GM19239 (cell line): ENCODE measurements at regions not wholly inside any gene's neighbourhood (a gene's known extent, or its start where the extent isn't known, plus 50 kb on each side); places are given as distances from the start of the nearest gene placed in this dataset.
"Not testable (repeated sequence)": the region's sequence is repeated elsewhere in the genome, so short reads cannot be mapped to it uniquely, and the experiment has no call there.

Experiments
- DNase-seq: peaks from one replicate; pipeline ENCODE4 v3.0.0; 2011; ENCODE audit warnings: low spot score; ENCODE audit not compliant: insufficient read length
- FAIRE-seq: peaks from 2 replicates; lab custom pipeline; 2011; peaks lifted over from hg19 to GRCh38; lab: Jason Lieb, UNC

GRCh38 chr2:163133602-163134001 is 295.0 kb upstream of the KCNH7 start:
- DNase-seq (no peak), FAIRE-seq (no peak)

DNA sequence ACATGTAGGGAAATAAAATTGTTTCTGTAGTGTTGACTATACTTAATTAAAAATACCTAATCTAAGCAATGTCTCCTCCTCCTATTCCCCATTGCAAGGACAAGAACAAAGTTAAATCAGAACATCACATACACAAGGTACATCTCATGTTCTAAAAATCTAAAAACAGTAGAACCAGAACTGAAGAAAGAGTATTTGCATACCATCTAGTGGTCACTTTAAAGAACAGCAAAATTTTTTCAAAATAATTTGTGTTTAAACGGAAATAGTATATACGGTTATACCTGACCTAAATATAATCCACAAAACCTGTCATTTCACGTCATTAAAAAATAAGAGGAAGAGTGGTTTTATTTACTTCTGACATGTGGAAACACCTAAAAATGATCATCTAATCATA is 294.3 kb upstream of the KCNH7 start:
- peak; percentile 61 for FAIRE-seq

DNA sequence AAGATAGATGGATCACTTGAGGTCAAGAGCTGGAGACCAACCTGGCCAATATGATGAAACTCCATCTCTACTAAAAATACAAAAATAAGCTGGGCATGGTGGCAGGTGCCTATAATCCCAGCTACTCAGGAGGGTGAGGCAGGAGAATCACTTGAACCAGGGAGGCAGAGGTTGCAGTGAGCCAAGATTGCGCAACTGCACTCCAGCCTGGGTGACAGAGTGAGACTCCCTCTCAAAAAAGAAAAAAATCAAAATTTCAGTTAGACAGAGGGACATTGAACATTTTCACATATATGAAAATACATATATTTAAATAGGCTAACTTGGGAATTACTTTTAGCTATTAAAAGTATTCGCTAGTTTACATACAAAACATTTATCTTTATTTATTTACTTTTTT is 293.6 kb upstream of the KCNH7 start:
- not testable (repeated sequence) for FAIRE-seq, DNase-seq

More for the DNA sequence above, 294.3 kb upstream of the KCNH7 start:
- no peak for DNase-seq

- FAIRE-seq (no peak), DNase-seq (no peak)
Measured at GRCh38 chr2:163123526-163123925, 285.0 kb upstream of the KCNH7 start.

DNA sequence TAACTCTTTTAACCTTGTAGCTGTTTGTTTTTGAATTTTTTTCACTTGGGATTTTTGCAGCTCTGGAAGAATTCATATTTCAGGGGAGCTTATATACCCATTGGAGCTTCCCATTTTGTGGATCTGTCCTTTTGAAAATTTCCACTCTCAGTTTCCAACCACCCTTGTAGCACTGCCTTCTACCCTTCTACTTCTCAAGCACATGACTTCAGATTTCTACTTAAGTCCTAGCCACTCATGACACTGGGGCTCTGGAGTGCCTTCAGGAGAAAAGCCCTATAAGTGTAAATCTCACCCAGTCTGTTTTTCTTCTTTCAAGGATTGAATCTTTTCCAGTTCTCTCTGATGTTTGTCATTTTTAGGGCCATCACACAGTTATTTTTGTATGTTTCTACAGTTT is 283.7 kb upstream of the KCNH7 start:
- DNase-seq (no peak), FAIRE-seq (no peak)

- no peak for FAIRE-seq
- DNase-seq: no peak
Measured at GRCh38 chr2:163121483-163121882, 282.9 kb upstream of the KCNH7 start.

DNA sequence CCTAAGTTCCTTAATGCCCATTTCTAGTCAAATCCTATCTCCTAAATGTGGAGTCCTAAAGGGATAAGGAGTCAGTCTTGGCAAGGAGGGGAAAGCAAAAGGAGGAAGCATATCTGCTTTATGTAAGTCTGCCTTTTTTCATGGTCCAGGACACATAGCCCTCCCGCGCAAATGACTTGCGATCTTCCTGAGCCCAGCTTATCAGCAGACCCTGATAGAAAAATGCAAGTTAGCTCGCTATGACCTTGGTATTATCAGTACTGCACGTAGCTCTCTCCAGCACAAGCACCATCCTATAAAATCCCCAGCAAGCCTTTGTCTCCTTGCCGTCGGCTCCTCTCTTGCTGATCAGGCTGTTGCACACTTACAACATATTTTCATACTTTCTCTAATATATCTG is 281.4 kb upstream of the KCNH7 start:
- FAIRE-seq (no peak), DNase-seq (no peak)

DNA sequence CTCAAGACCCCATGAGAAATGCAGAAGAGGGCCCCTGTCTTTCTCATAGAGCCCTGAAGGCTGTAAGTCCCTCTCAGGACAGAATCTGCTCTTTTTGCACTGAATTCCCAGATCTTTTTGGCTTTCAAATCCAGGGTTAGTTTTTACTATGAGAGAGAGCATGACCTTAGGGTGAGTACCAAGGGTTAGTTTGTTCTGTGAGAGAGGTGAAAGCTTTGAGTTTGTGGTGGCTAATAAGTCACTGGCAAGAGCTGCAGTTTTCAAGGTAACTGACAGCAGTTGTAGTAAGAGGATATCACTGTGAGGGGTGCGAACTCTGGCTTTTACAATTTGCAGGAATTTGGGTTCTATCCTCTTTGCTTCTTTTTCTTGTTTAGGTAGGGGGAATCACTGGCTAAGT is 248.4 kb upstream of the KCNH7 start:
- no peak for FAIRE-seq

GRCh38 chr2:163085366-163086024 is 246.9 kb upstream of the KCNH7 start:
- not testable (repeated sequence) for FAIRE-seq, DNase-seq

More for the DNA sequence above, 248.4 kb upstream of the KCNH7 start:
- DNase-seq: no peak

GRCh38 chr2:163081754-163082153 is 243.2 kb upstream of the KCNH7 start:
- DNase-seq (no peak), FAIRE-seq (no peak)

DNA sequence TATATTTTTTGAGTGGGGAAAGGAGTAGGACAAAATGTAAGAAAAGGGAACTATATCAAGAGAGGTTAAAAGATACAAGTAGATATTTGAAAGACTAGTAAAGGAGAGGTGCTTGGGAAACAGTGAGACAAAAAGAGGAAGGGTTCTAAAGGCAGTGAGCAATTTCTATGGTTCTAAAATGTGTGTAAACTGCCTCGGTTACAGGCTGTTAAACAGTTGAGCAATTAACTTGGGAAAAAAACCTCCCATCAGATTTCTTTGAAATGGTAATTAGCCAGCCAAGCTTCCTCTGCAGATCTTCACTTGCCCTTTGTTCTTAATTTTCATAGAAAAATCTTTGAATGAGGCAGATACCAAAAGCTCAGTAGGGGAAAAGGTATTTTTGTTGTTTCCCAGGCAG is 238.7 kb upstream of the KCNH7 start:
- DNase-seq: no peak
- FAIRE-seq: no peak

- no peak for FAIRE-seq
Measured at GRCh38 chr2:163066085-163066484, 227.5 kb upstream of the KCNH7 start.

GRCh38 chr2:163062524-163062923 is 224.0 kb upstream of the KCNH7 start:
- DNase-seq (no peak), FAIRE-seq (no peak)

More at GRCh38 chr2:163066085-163066484, 227.5 kb upstream of the KCNH7 start:
- DNase-seq: no peak

DNA sequence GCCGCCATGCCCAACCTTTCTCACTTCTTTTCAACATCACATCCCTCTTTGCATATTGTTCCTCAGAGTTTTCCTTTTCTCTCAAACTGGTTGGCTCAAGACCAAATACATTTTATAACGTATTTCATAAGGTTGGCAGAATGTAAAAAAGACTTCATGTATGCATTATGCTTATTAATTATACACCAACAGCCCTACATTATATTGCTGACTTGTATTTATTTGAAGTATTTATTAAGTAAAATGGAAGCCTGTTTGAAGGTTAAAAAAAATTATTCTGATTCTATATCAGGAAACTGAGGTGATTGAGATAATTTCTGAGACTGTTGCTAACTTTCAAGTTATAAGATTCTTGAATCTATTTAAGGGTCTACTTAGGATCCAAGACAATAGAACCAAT is 208.0 kb upstream of the KCNH7 start:
- FAIRE-seq (no peak), DNase-seq (no peak)

DNA sequence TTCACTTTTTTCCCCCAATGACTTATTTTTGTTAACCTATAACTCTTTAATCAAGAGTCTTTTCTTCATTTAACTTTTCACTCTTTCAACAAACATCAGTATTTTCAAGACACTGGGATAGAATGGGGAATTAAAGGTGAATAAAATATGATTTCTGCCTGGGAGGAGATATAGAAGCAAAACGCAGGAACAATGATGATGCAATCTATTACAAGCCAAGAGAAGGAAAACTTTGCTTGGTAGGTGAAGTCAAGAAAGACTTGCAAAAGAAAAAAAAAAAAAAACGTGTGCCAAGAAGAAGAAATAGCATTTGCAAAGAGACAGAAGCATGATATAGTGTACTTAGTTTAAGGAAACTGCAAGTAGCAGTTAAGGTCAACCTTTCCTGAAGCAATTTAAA is 207.3 kb upstream of the KCNH7 start:
- DNase-seq (no peak), FAIRE-seq (no peak)

- FAIRE-seq: no peak
- DNase-seq: no peak
Measured at GRCh38 chr2:163044114-163044513, 205.5 kb upstream of the KCNH7 start.

GRCh38 chr2:163043201-163043600 is 204.6 kb upstream of the KCNH7 start:
- DNase-seq (no peak), FAIRE-seq (no peak)

DNA sequence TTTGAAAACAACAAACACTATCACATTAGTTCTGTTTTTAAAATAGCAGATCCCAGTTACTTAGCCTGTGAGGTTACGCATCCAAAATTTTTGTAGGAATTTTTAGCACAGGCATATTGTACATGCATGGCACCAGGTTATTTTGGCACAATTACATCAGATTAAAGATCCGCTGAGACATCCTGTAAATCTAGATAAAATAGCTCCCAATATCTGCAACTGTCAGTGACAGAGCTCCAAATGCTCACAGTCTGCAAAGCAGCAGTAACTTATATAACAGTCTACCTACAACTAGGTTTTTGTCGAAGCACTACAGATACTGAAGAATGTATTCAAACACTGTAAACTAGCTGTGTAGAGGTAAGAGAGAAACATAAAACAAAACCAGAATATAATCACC is 200.7 kb upstream of the KCNH7 start:
- FAIRE-seq (no peak), DNase-seq (no peak)

DNA sequence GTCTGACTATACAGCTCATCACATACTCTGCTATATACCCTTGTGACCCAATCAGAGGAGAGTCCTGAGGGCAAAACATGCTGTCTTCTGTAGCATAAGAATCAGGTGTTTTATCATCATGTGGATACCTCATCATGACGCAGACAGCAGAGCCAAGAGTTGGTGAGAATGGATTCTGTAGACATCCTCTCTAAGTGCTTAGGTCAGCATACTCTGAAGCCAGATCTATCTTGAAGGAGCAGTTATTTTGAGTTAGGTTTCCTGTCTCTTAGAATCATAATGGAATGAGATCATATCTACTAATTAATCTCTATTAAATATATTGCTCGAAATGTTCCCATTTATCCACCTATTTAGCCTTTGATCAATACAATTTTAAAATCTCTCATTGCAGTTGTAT is 190.2 kb upstream of the KCNH7 start:
- no peak for FAIRE-seq
- no peak for DNase-seq

DNA sequence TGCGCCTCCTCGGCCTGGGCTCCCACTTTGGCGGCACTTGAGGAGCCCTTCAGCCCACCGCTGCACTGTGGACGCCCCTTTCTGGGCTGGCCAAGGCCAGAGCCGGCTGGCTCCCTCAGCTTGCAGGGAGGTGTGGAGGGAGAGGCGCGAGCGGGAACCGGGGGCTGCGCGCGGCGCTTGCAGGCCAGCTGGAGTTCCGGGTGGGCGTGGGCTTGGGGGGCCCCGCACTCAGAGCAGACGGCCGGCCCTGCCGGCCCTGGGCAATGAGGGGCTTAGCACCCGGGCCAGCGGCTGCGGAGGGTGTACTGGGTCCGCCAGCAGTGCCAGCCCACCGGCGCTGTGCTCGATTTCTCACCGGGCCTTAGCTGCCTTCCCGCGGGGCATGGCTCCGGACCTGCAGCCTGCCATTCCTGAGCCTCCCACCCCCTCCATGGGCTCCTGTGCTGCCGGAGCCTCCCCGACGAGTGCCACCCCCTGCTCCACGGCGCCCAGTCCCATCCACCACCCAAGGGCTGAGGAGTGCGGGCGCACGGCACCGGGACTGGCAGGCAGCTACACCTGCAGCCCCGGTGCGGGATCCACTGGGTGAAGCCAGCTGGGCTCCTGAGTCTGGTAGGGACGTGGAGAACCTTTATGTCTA is 187.7 kb upstream of the KCNH7 start:
- not testable (repeated sequence) for DNase-seq, FAIRE-seq

GRCh38 chr2:163016882-163017281 is 178.3 kb upstream of the KCNH7 start:
- FAIRE-seq, DNase-seq: not testable (repeated sequence)

GRCh38 chr2:163011000-163011399 is 172.4 kb upstream of the KCNH7 start:
- no peak for FAIRE-seq
- no peak for DNase-seq
